ENCODE measurements at regions not wholly inside any gene's neighbourhood (a gene's known extent, or its start where the extent isn't known, plus 50 kb on each side); places are given as distances from the start of the nearest gene placed in this dataset.

- H3K4me3 ChIP-seq (ENCODE audit: control insufficient read depth, low read depth, low read length), result no peak overlapping the region
- DNase-seq (ENCODE audit: low read depth), result no peak
- TF ChIP-seq, protein P1, sequence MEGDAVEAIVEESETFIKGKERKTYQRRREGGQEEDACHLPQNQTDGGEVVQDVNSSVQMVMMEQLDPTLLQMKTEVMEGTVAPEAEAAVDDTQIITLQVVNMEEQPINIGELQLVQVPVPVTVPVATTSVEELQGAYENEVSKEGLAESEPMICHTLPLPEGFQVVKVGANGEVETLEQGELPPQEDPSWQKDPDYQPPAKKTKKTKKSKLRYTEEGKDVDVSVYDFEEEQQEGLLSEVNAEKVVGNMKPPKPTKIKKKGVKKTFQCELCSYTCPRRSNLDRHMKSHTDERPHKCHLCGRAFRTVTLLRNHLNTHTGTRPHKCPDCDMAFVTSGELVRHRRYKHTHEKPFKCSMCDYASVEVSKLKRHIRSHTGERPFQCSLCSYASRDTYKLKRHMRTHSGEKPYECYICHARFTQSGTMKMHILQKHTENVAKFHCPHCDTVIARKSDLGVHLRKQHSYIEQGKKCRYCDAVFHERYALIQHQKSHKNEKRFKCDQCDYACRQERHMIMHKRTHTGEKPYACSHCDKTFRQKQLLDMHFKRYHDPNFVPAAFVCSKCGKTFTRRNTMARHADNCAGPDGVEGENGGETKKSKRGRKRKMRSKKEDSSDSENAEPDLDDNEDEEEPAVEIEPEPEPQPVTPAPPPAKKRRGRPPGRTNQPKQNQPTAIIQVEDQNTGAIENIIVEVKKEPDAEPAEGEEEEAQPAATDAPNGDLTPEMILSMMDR (conservative IDR thresholded peaks at IDR 0.05; ENCODE audit: control insufficient read depth, insufficient read depth, low read depth, low read length), result no peak
Measured at GRCh38 chr4:19128176-19128575, 1106.6 kb upstream of the LCORL start.

- no peak overlapping the region for H3K4me3 ChIP-seq (ENCODE audit: control insufficient read depth, low read depth, low read length)
- TF ChIP-seq, protein P1 (conservative IDR thresholded peaks at IDR 0.05; ENCODE audit: control insufficient read depth, insufficient read depth, low read depth, low read length), result no peak
- DNase-seq (ENCODE audit: low read depth), result no peak
Measured at GRCh38 chr4:19126903-19127302, 1105.3 kb upstream of the LCORL start.

DNA sequence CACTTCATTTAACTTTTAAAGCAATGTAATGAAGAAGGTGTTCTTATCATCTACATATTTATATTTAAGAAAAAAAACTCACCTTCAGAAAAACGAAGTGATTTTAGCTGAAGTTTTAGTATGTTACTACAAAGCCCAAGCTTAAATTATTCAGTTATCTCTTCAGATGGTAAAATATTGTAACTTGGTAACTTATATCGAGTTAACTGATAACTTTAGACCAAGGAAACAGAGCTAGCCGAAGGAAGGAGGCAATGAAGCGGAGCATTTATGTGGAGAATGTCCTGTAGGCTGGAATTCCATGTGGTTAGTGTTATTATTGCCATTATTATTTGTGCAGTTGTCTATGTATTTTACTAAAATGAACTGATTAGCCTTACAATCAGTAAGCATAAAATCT, 1102.1 kb upstream of the LCORL start:
- DNase-seq (ENCODE audit: low read depth), result no peak
- TF ChIP-seq, protein P1 (conservative IDR thresholded peaks at IDR 0.05; ENCODE audit: control insufficient read depth, insufficient read depth, low read depth, low read length), result no peak
- H3K4me3 ChIP-seq (ENCODE audit: control insufficient read depth, low read depth, low read length), result no peak overlapping the region

- DNase-seq (ENCODE audit: low read depth), result no peak
- TF ChIP-seq, protein P1 (conservative IDR thresholded peaks at IDR 0.05; ENCODE audit: control insufficient read depth, insufficient read depth, low read depth, low read length), result no peak
- H3K4me3 ChIP-seq (ENCODE audit: control insufficient read depth, low read depth, low read length), result no peak overlapping the region
Measured at GRCh38 chr4:19119904-19120560, 1098.5 kb upstream of the LCORL start.

DNA sequence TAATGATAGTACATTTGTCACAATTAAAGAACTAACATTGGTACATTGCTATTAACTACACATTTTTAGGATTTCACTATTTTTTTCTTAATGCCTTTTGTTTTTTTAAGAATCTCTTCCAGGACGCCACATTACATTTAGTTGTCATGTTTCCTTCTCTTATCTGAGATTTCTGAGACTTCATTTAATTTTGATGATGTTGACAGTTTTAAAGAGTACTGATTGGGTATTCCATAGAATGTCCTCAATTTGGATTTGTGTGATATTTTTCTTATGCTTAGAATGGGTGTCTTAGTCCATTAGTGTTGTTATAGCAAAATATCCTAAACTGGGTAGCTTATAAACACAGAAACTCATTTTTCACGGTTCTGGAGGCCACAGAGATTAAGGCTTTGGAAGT, 1095.5 kb upstream of the LCORL start:
- TF ChIP-seq, protein P1 (conservative IDR thresholded peaks at IDR 0.05; ENCODE audit: control insufficient read depth, insufficient read depth, low read depth, low read length), result no peak
- H3K4me3 ChIP-seq (ENCODE audit: control insufficient read depth, low read depth, low read length), result no peak overlapping the region
- DNase-seq (ENCODE audit: low read depth), result no peak

DNA sequence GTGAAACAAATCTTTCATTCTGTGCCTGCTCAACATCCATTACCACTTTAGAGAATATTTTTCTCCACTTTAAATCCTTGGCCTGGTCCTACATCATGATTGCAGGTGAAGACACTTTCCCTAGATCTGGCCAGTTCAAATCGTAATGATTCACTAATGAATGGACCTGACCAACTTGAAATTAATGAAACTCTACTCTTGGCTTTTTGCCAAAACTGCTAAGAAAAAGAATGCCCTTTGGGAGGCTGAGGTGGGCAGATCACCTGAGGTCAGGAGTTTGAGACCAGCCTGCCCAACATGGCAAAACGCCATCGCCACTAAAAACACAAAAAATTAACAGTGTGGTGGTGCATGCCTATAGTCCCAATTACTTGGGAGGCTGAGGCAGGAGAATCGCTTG, 1082.6 kb upstream of the LCORL start:
- DNase-seq (ENCODE audit: low read depth), result no peak
- TF ChIP-seq, protein P1 (conservative IDR thresholded peaks at IDR 0.05; ENCODE audit: control insufficient read depth, insufficient read depth, low read depth, low read length), result no peak
- no peak overlapping the region for H3K4me3 ChIP-seq (ENCODE audit: control insufficient read depth, low read depth, low read length)
